Peyer's patch (tissue), 4 donors: ENCODE measurements at regions not wholly inside any gene's neighbourhood (a gene's known extent, or its start where the extent isn't known, plus 50 kb on each side); places are given as distances from the start of the nearest gene placed in this dataset.
"Not testable (repeated sequence)": the region's sequence is repeated elsewhere in the genome, so short reads cannot be mapped to it uniquely, and the experiment has no call there.

Experiments used
- DNase-seq, 3 donors: peaks; one replicate each; pipeline ENCODE4 v3.0.0-alpha.2; 2017 to 2019
- H3K27ac ChIP-seq, 4 donors: fragments of 200-600 bp; sonication (generic); one replicate each; pipeline ENCODE4 v1.5.1; 2016 to 2019
- H3K27me3 ChIP-seq, 2 donors: fragments of 200-600 bp; sonication (generic); one replicate each; pipeline ENCODE4 v1.5.1; 2019
- H3K36me3 ChIP-seq, 3 donors: fragments of 200-600 bp; sonication (generic); one replicate each; pipeline ENCODE4 v1.5.1; 2016 to 2019
- H3K4me1 ChIP-seq, 4 donors: fragments of 200-600 bp; sonication (generic); one replicate each; pipeline ENCODE4 v1.5.1; 2016 to 2019
- H3K4me3 ChIP-seq, 4 donors: fragments of 200-600 bp; sonication (generic); 1 replicate in 3 of 4; 2 replicates in 1 of 4; pipeline ENCODE4 v1.5.1; 2016 to 2019; ENCODE audit warnings: mild to moderate bottlenecking in 1 of 4
- H3K9me3 ChIP-seq, 4 donors: fragments of 200-600 bp; sonication (generic); one replicate each; pipeline ENCODE4 v1.5.1; 2016 to 2019; ENCODE audit warnings: mild to moderate bottlenecking in 1 of 4
- CTCF ChIP-seq, 6 experiments: fragments of 450-650 bp in 4 of 6; fragments of 200-600 bp in 2 of 6; sonication (generic) in 1 of 6; IDR thresholded peaks; one replicate each; pipeline ENCODE4 v1.5.1; 2017 to 2019; ENCODE audit warnings: antibody characterized with exemption in 6 of 6, mild to moderate bottlenecking in 3 of 6, moderate library complexity in 1 of 6
- POLR2A ChIP-seq, 2 donors: fragments of 450-650 bp; IDR thresholded peaks; one replicate each; pipeline ENCODE4 v1.5.1; 2017; ENCODE audit warnings: antibody characterized with exemption in 2 of 2, mild to moderate bottlenecking in 2 of 2, moderate library complexity in 2 of 2

DNA sequence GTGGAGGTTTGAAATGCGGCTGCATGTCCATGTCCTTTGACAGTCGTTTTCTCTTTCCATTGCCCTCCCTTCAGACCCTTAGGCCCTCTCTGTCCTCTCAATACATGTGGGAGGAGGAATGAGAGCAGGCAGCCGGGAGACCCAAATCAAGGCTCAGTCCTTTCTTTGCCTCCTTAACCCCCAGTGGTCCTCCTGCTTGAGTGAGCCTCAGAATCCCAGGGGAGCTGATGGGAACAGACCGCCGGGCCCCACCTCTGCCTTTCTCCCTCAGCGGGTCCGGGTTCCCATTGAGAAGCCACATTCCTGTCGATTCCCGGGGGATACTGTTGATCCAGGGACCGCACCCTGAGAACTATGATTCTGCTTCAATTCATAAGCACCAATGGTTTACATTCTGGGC lies 77.9 kb upstream of the RFLNA start:
- no peaks in the 10 kb centered on the region for H3K27me3 ChIP-seq
- H3K4me3 ChIP-seq, result no peak overlapping the region
- H3K9me3 ChIP-seq, result peaks cover 0 to 6% (median 0%) of the 10 kb centered on the region in 4 donors
- H3K4me1 ChIP-seq, result peaks cover 0 to 4% (median 0%) of the 10 kb centered on the region in 4 donors
- H3K27ac ChIP-seq, result no peak overlapping the region
- no peak for DNase-seq
- TF ChIP-seq CTCF (IDR thresholded peaks at IDR 0.05), result no peak
- no peak for TF ChIP-seq POLR2A (IDR thresholded peaks at IDR 0.05)
- H3K36me3 ChIP-seq, result no peaks in the 10 kb centered on the region

GRCh38 chr12:124217508-124218242 lies 77.2 kb upstream of the RFLNA start:
- H3K9me3 ChIP-seq, result peaks cover 0 to 6% (median 0%) of the 10 kb centered on the region in 4 donors
- no peak overlapping the region for H3K27ac ChIP-seq
- no peak for DNase-seq
- H3K36me3 ChIP-seq, result no peaks in the 10 kb centered on the region
- no peaks in the 10 kb centered on the region for H3K27me3 ChIP-seq
- H3K4me1 ChIP-seq, result peaks cover 0 to 4% (median 0%) of the 10 kb centered on the region in 4 donors
- TF ChIP-seq CTCF (IDR thresholded peaks at IDR 0.05), result no peak
- no peak for TF ChIP-seq POLR2A (IDR thresholded peaks at IDR 0.05)
- H3K4me3 ChIP-seq, result no peak overlapping the region

DNA sequence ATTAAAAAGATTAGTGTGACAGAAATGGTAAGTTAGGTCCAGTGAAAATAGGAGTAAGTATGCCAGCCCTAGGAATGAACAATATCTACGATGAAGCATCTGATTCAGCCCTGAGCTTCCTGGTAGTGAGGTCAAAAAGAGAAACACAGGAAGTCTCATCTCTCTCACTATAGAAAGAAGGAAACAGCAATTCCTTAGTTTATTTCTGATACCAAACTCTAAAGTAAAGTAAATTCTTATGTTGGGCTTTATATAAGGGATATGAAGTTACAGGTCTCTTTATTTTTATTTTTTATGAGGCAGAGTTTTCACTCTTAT lies 76.7 kb upstream of the RFLNA start:
- DNase-seq, result no peak
- peaks cover 0 to 6% (median 0%) of the 10 kb centered on the region in 4 donors for H3K9me3 ChIP-seq
- TF ChIP-seq CTCF (IDR thresholded peaks at IDR 0.05), result no peak
- TF ChIP-seq POLR2A (IDR thresholded peaks at IDR 0.05), result no peak
- H3K4me1 ChIP-seq, result peaks cover 0 to 4% (median 0%) of the 10 kb centered on the region in 4 donors
- no peak overlapping the region for H3K27ac ChIP-seq
- H3K27me3 ChIP-seq, result no peaks in the 10 kb centered on the region
- no peaks in the 10 kb centered on the region for H3K36me3 ChIP-seq
- no peak overlapping the region for H3K4me3 ChIP-seq

DNA sequence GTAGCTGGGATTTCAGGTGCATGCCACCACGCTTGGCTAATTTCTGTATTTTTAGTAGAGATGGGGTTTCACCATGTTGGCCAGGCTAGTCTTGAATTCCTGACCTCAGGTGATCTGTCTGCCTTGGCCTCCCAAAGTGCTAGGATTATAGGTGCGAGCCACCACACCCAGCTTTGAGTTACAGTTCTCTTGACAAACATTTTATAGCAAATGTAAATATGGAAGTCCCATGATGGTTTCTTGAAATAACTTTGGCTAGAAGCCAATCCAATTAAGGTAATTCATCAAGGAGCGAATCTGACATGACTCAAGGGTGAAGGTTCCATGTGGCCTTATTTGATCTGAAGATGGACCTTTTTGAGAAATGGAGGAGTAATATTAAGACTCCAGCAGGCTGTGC lies 76.2 kb upstream of the RFLNA start:
- not testable (repeated sequence) for H3K36me3 ChIP-seq, H3K4me3 ChIP-seq, H3K27me3 ChIP-seq, H3K4me1 ChIP-seq, DNase-seq, H3K9me3 ChIP-seq, H3K27ac ChIP-seq

GRCh38 chr12:124222368-124223245 lies 72.3 kb upstream of the RFLNA start:
- no peak overlapping the region for H3K27ac ChIP-seq
- no peaks in the 10 kb centered on the region for H3K27me3 ChIP-seq
- H3K4me3 ChIP-seq, result no peak overlapping the region
- no peaks in the 10 kb centered on the region for H3K9me3 ChIP-seq
- no peak for TF ChIP-seq CTCF (IDR thresholded peaks at IDR 0.05)
- no peak for TF ChIP-seq POLR2A (IDR thresholded peaks at IDR 0.05)
- no peak for DNase-seq
- H3K4me1 ChIP-seq, result peaks cover 0 to 1% (median 0%) of the 10 kb centered on the region in 4 donors
- H3K36me3 ChIP-seq, result no peaks in the 10 kb centered on the region

GRCh38 chr12:124223733-124224138 lies 71.2 kb upstream of the RFLNA start:
- not testable (repeated sequence) for H3K27ac ChIP-seq, H3K4me3 ChIP-seq, H3K9me3 ChIP-seq, H3K27me3 ChIP-seq, H3K36me3 ChIP-seq, H3K4me1 ChIP-seq
- DNase-seq, result peak in 1 of 3 donors; percentile 53
